ENCODE measurements at regions not wholly inside any gene's neighbourhood (a gene's known extent, or its start where the extent isn't known, plus 50 kb on each side); places are given as distances from the start of the nearest gene placed in this dataset.

- Histone ChIP-seq H3K9me3 (ENCODE audit: control insufficient read depth, insufficient read depth, low read length) (0 out of 2 replicates have a peak, but pooled peaks cover 7% of the 10 kb centered on the region), H3K27me3 (ENCODE audit: control insufficient read depth, low read length) (no peaks in the 10 kb centered on the region), H3K27ac (ENCODE audit: low read depth, low read length) (no peak overlapping the region), H3K79me2 (ENCODE audit: control insufficient read depth, low read length) (no peaks in the 10 kb centered on the region), H3K4me1 (ENCODE audit: control insufficient read depth, low read length) (peaks cover 13% of the 10 kb centered on the region), H3F3A (ENCODE audit: control insufficient read depth, insufficient read depth) (no peaks in the 10 kb centered on the region), H3K4me3 (ENCODE audit: low read length) (no peak overlapping the region), H4K20me1 (ENCODE audit: control insufficient read depth, insufficient read depth, low read depth, low read length) (no peaks in the 10 kb centered on the region), H3K9me2 (replicated peaks; ENCODE audit: control insufficient read depth, low read length) (no peaks in the 10 kb centered on the region), H3K4me2 (ENCODE audit: low read length) (no peak overlapping the region), H3K36me3 (ENCODE audit: control insufficient read depth, low read length) (no peaks in the 10 kb centered on the region)
- TF ChIP-seq EZH2phosphoT487 (IDR thresholded peaks at IDR 0.05; ENCODE audit: borderline replicate concordance, low read length) = no peak
- TF ChIP-seq CTCF (IDR thresholded peaks at IDR 0.05; ENCODE audit: low read depth, low read length, poor library complexity, severe bottlenecking) = no peak
These were observed 53.7 kb upstream of the FAM98A start for GRCh38 chr2:33652830-33653229.

GRCh38 chr2:33650171-33650570, 51.1 kb upstream of the FAM98A start:
- Histone ChIP-seq H3F3A (ENCODE audit: control insufficient read depth, insufficient read depth) (no peaks in the 10 kb centered on the region), H3K27ac (ENCODE audit: low read depth, low read length) (no peak overlapping the region), H3K27me3 (ENCODE audit: control insufficient read depth, low read length) (no peaks in the 10 kb centered on the region; the same call in 1 of the 2 replicates), H3K79me2 (ENCODE audit: control insufficient read depth, low read length) (no peaks in the 10 kb centered on the region), H3K36me3 (ENCODE audit: control insufficient read depth, low read length) (no peaks in the 10 kb centered on the region), H3K9me2 (replicated peaks; ENCODE audit: control insufficient read depth, low read length) (no peaks in the 10 kb centered on the region), H3K4me2 (ENCODE audit: low read length) (no peak overlapping the region), H4K20me1 (ENCODE audit: control insufficient read depth, insufficient read depth, low read depth, low read length) (no peaks in the 10 kb centered on the region), H3K9me3 (ENCODE audit: control insufficient read depth, insufficient read depth, low read length) (0 out of 2 replicates have a peak, but pooled peaks cover 7% of the 10 kb centered on the region), H3K4me1 (ENCODE audit: control insufficient read depth, low read length) (peaks cover 13% of the 10 kb centered on the region), H3K4me3 (ENCODE audit: low read length) (no peak overlapping the region)
- TF ChIP-seq CTCF (IDR thresholded peaks at IDR 0.05; ENCODE audit: low read depth, low read length, poor library complexity, severe bottlenecking) (no peak), EZH2phosphoT487 (IDR thresholded peaks at IDR 0.05; ENCODE audit: borderline replicate concordance, low read length) (no peak)
